MCF 10A (cell line): ENCODE measurements at regions not wholly inside any gene's neighbourhood (a gene's known extent, or its start where the extent isn't known, plus 50 kb on each side); places are given as distances from the start of the nearest gene placed in this dataset.

Experiments
- BruUV-seq: library from RNA; stranded (reverse); fragments of 400-500 nt; replicated peaks from 2 replicates; lab custom pipeline; 2021; lab: Mats Ljungman, UMichigan
- CTCF ChIA-PET: fragments of 300-600 bp; sonication (Branson Sonifier 250); formaldehyde crosslinking; extraction: SDS; loops from one replicate; lab custom pipeline; 2021; ENCODE audit warnings: antibody characterized with exemption, inconsistent platforms; lab: Yijun Ruan, JAX
- POLR2A ChIA-PET: fragments of 300-600, 350-650 bp; sonication (Branson Sonifier 250); formaldehyde crosslinking; extraction: SDS; loops from one replicate; lab custom pipeline; 2020; ENCODE audit warnings: antibody characterized with exemption, inconsistent platforms; lab: Yijun Ruan, JAX
- DNase-seq: peaks from one replicate; pipeline ENCODE4 v3.0.0-alpha.2; 2018; ENCODE audit not compliant: unreplicated experiment
- H3K27ac Mint-ChIP-seq: one replicate; pipeline ENCODE4 v1.8.0; 2022; ENCODE audit warnings: mild to moderate bottlenecking, low read depth, mixed read lengths; ENCODE audit not compliant: unreplicated experiment
- H3K27me3 Mint-ChIP-seq: one replicate; pipeline ENCODE4 v1.8.0; 2022; ENCODE audit warnings: mixed read lengths; ENCODE audit not compliant: insufficient read depth, unreplicated experiment
- H3K36me3 Mint-ChIP-seq: one replicate; pipeline ENCODE4 v1.8.0; 2022; ENCODE audit warnings: mild to moderate bottlenecking, moderate library complexity, mixed read lengths; ENCODE audit not compliant: insufficient read depth, unreplicated experiment
- H3K4me1 Mint-ChIP-seq: one replicate; pipeline ENCODE4 v1.8.0; 2022; ENCODE audit warnings: mixed read lengths; ENCODE audit not compliant: insufficient read depth, unreplicated experiment
- H3K4me3 Mint-ChIP-seq: one replicate; pipeline ENCODE4 v1.8.0; 2022; ENCODE audit warnings: mild to moderate bottlenecking, moderate library complexity, mixed read lengths; ENCODE audit not compliant: unreplicated experiment
- H3K9me3 Mint-ChIP-seq: one replicate; pipeline ENCODE4 v1.8.0; 2022; ENCODE audit warnings: mixed read lengths; ENCODE audit not compliant: unreplicated experiment
- intact Hi-C: fragments of 100-400 bp; cut with micrococcal nuclease; formaldehyde crosslinking; loops from 2 replicates; pipeline ENCODE4 v1.14.1; 2022
- TF ChIP-seq, protein P1 (sequence below): fragments of 200-600 bp; IDR thresholded peaks from one replicate; pipeline ENCODE4 v1.8.0; 2022; ENCODE audit warnings: antibody characterized with exemption, mild to moderate bottlenecking; ENCODE audit not compliant: unreplicated experiment

DNA sequence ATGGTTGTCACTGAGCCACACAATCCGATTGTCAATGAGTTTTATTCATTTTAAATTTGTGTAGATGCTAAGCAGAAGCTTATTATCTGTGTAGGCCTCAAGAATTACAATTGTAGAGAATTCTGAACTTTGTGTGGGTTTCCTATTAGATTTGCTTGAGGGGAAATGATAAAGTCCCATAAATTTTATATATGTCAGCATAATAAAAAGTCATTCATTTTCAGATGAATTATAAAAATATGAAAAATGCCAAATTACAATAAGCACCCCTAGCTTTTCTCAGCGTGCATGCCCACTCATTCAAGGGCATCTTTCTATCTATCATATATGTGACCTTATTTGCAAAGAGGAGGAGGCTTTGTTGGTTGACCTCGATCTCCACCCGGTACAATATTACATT, 1041.1 kb upstream of the FOXG1 start:
- no peaks in the 10 kb centered on the region for H3K4me1 Mint-ChIP-seq
- no peaks in the 10 kb centered on the region for H3K9me3 Mint-ChIP-seq
- TF ChIP-seq, protein P1, sequence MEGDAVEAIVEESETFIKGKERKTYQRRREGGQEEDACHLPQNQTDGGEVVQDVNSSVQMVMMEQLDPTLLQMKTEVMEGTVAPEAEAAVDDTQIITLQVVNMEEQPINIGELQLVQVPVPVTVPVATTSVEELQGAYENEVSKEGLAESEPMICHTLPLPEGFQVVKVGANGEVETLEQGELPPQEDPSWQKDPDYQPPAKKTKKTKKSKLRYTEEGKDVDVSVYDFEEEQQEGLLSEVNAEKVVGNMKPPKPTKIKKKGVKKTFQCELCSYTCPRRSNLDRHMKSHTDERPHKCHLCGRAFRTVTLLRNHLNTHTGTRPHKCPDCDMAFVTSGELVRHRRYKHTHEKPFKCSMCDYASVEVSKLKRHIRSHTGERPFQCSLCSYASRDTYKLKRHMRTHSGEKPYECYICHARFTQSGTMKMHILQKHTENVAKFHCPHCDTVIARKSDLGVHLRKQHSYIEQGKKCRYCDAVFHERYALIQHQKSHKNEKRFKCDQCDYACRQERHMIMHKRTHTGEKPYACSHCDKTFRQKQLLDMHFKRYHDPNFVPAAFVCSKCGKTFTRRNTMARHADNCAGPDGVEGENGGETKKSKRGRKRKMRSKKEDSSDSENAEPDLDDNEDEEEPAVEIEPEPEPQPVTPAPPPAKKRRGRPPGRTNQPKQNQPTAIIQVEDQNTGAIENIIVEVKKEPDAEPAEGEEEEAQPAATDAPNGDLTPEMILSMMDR: no peak
- CTCF ChIA-PET: interaction anchor here (0.7 kb wide), 1 partner anchor 856 kb away, joined by 3 read pairs; no protein-coding TSS in a partner anchor
- H3K27ac Mint-ChIP-seq: no peak overlapping the region
- peaks cover 42% of the 10 kb centered on the region for H3K27me3 Mint-ChIP-seq
- intact Hi-C loops: no loop called here
- POLR2A ChIA-PET: interaction anchor here (0.6 kb wide), 1 partner anchor 33 kb away, joined by 3 read pairs; no protein-coding TSS in a partner anchor
- DNase-seq: no peak
- no TSS peak for BruUV-seq
- no peak overlapping the region for H3K4me3 Mint-ChIP-seq
- H3K36me3 Mint-ChIP-seq: no peaks in the 10 kb centered on the region

DNA sequence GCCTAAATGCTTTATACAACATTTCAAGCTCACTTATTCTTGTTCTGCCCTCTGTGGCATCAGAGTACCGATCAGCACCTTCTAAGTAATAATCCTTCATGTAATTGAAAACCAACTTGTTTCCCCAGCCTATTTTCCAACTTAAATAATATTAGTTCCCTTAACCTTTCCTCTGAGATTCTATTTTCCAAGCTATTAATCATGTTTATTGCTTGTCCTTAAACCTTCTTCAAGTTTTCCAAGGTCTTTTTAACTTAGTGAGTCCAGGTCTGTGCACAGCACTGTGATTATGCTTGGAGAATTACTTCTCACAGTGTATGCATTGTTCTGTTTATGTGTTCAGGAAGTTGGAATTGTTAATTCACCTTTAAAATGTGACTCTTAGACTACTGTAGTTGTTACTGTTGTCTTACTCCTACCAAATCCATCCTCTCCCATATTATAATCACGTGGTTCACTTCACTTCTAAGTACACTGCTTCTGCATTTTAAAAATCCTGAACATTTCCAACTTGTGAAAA, 1039.3 kb upstream of the FOXG1 start:
- peaks cover 42% of the 10 kb centered on the region for H3K27me3 Mint-ChIP-seq
- H3K4me1 Mint-ChIP-seq: no peaks in the 10 kb centered on the region
- H3K4me3 Mint-ChIP-seq: no peak overlapping the region
- ChIA-PET CTCF (no interaction called here), POLR2A (no interaction called here)
- no peak overlapping the region for H3K27ac Mint-ChIP-seq
- no peaks in the 10 kb centered on the region for H3K9me3 Mint-ChIP-seq
- no peaks in the 10 kb centered on the region for H3K36me3 Mint-ChIP-seq
- DNase-seq: no peak
- intact Hi-C loops: no loop called here
- BruUV-seq: no TSS peak
- TF ChIP-seq, protein P1: no peak

DNA sequence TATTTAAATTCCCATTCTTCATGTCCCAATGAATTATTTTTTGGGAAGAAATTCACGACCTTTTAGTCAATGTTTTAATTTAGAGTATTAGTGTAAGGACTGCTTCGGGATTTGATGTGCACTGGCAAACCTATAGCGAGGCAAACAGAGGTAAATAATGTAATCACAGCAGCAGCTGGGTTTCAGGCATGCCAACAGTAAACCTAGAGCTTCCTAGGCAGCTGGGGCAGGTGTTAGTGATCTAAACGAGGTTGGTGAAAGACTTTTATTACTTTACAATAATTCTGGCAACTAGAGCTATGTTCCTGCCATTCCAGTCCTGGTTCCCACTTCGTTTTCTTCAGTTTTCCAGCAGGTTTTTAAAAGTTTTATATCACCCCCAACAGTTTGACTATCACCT, 1036.4 kb upstream of the FOXG1 start:
- Mint-ChIP-seq H3K4me1 (no peaks in the 10 kb centered on the region), H3K27ac (no peak overlapping the region), H3K36me3 (no peaks in the 10 kb centered on the region), H3K9me3 (no peaks in the 10 kb centered on the region), H3K4me3 (no peak overlapping the region), H3K27me3 (peaks cover 30% of the 10 kb centered on the region)
- ChIA-PET CTCF (interaction anchor here (0.6 kb wide), 1 partner anchor 881 kb away, joined by 3 read pairs; no protein-coding TSS in a partner anchor), POLR2A (no interaction called here)
- TF ChIP-seq, protein P1: no peak
- DNase-seq: no peak
- no TSS peak for BruUV-seq
- intact Hi-C loops: no loop called here

DNA sequence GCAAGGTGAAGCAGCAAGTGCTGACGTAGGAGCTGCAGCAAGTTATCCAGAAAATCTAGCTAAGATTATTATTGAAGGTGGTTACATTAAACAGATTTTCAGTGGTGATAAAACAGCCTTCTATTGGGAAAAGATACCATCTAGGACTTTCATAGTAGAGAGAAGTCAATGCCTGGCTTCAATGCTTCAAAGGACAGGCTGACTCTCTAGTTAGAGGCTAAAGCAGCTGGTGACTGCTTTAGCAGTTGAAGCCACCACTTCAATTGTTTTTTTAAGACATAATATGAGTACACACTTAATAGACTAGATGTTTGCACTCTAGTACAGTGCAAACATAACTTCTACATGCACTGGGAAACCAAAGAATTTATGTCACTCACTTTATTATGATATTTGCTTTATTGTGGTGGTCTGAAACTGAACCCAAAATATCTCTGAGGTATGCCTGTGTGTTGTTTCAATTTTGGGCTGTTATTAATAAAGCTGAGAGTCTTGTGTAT, 1026.9 kb upstream of the FOXG1 start:
- no TSS peak for BruUV-seq
- no peak for DNase-seq
- ChIA-PET POLR2A (no interaction called here), CTCF (interaction anchor here (0.6 kb wide), 1 partner anchor 8 kb away, joined by 3 read pairs; no protein-coding TSS in a partner anchor)
- Mint-ChIP-seq H3K27me3 (peaks cover 4% of the 10 kb centered on the region), H3K9me3 (no peaks in the 10 kb centered on the region), H3K36me3 (no peaks in the 10 kb centered on the region), H3K4me3 (no peak overlapping the region), H3K27ac (no peak overlapping the region), H3K4me1 (no peaks in the 10 kb centered on the region)
- TF ChIP-seq, protein P1: no peak
- intact Hi-C loops: no loop called here
